HFF-Myc (cell line): ENCODE measurements at regions not wholly inside any gene's neighbourhood (a gene's known extent, or its start where the extent isn't known, plus 50 kb on each side); places are given as distances from the start of the nearest gene placed in this dataset.

Source experiments
- DNase-seq: peaks from one replicate; pipeline ENCODE4 v3.0.0-alpha.2; 2011; ENCODE audit warnings: low read depth; ENCODE audit errors: extremely low read depth
- H3K4me3 ChIP-seq: replicated peaks from 2 replicates; pipeline ENCODE4 v1.5.1; 2011; ENCODE audit warnings: low read depth, mild to moderate bottlenecking, control low read depth, low read length
- CTCF ChIP-seq: IDR thresholded peaks from 2 replicates; pipeline ENCODE4 v1.5.1; 2012; ENCODE audit warnings: mild to moderate bottlenecking, low read depth, low read length, control low read depth; ENCODE audit errors: missing control alignments

GRCh38 chr9:22198681-22199080 lies 189.6 kb upstream of the CDKN2B start:
- H3K4me3 ChIP-seq, result no peak overlapping the region
- TF ChIP-seq CTCF, result no peak
- DNase-seq, result no peak

GRCh38 chr9:22201256-22201655 lies 192.2 kb upstream of the CDKN2B start:
- TF ChIP-seq CTCF, result no peak
- H3K4me3 ChIP-seq, result no peak overlapping the region
- no peak for DNase-seq

GRCh38 chr9:22203371-22204138 lies 194.4 kb upstream of the CDKN2B start:
- no peak for TF ChIP-seq CTCF
- no peak for DNase-seq
- no peak overlapping the region for H3K4me3 ChIP-seq

- TF ChIP-seq CTCF, result no peak
Observed at GRCh38 chr9:22204240-22204639, 195.1 kb upstream of the CDKN2B start.

GRCh38 chr9:22206833-22207232 lies 197.7 kb upstream of the CDKN2B start:
- no peak for TF ChIP-seq CTCF
- no peak overlapping the region for H3K4me3 ChIP-seq
- DNase-seq, result no peak

More at GRCh38 chr9:22204240-22204639, 195.1 kb upstream of the CDKN2B start:
- DNase-seq, result no peak
- H3K4me3 ChIP-seq, result no peak overlapping the region

- no peak for TF ChIP-seq CTCF
- DNase-seq, result no peak
- no peak overlapping the region for H3K4me3 ChIP-seq
Observed at GRCh38 chr9:22208846-22209585, 199.9 kb upstream of the CDKN2B start.
